Amniotic stem cell (primary cell): ENCODE measurements at regions not wholly inside any gene's neighbourhood (a gene's known extent, or its start where the extent isn't known, plus 50 kb on each side); places are given as distances from the start of the nearest gene placed in this dataset.
"Not testable (repeated sequence)": the region's sequence is repeated elsewhere in the genome, so short reads cannot be mapped to it uniquely, and the experiment has no call there.

Source experiments
- DNase-seq: peaks from one replicate; lab custom pipeline; 2025; lab: John Stamatoyannopoulos, UW

DNA sequence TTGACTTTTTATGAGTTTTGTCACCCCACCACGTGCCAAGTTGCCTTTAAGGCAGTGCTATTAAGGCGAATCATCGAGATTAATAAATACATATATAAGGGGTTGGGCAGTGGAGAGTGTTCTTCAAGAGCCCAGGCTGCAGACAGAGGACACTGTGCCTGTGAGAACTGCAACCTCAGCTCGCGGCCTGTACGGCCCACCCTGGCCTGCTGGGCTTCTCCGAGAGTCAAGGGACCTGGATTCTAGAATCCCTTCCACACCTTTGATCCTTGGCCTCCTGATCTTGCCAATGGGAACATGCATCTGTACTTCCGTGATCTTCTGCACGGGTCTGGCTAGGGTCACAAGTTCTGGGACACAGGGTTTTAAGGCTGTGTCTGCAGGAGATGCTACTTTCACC is 54.5 kb downstream of the IRX5 start:
- no peak for DNase-seq

DNA sequence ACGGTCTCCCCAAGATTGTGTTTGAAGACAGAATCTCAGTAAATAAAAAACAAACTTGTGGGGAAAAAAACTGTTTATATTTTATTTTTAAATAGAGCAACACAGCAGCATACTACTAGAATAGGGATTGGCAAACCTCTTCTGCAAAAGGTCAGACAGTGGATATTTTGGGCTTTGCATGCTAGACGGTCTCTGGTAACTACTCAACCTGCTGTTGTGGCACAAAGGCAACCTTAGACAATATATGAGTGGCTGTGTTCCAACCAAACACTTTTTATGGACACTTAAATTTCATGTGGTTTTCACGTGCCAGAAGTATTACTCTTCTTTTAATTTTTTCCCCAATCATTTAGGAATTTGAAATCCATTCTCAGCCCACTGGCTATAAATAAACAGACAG is 55.0 kb downstream of the IRX5 start:
- no peak for DNase-seq

DNA sequence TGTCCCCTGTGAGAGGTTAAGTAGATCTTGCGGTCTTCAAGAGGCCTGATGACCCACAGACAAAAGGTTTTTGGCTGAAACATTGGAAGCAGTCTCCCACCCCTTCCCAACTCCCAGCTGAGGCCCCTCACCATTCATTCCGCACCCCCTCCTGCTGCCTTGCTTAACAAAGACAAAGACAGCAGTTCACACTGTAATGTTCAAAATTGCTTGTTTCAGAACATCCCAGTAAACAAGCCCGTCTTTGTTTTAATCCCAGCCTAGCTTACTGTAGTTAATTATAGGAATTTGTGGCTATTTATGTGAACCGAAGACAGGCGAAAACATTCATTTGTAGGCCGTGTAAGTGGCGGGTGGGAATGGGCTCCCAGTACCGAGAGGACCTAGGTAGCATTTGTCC is 55.7 kb downstream of the IRX5 start:
- no peak for DNase-seq

DNA sequence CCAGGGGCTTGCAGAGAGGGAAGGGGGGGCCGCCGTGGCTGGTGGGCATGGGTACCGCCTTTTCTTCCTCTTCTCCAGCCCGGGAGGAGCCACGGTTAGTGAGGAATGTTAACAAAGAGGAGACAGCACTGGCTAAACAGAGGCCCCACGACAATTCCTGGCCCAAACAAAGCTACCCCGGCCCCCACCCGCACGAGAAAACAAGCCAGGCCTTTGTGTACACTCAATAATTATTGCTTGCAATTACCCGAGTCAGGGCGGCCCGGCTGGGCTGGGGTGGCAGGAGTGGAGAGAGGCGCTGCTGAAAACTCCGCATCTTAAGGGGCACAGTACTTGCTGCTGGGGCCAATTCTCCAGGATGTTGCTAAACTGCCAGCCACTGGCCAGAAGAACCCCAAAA is 56.4 kb downstream of the IRX5 start:
- DNase-seq, result no peak

DNA sequence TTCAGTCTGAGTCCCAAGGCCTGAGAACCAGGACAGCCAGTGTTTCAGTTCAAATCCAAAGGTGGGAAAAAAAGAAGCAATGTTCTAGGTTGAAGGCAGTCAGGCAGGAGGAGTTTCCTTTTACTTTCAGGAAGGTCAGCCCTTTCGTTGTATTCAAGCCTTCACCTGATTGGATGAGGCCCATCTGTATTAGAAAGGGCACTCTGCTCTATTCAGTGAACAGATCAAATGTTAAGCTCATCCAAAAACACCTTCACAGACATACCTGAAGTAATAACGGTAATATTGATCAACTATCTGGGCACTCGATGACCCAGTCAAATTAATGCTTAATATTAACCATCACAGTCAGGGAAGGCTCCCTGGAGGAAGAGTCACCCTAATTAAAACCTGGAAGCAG is 60.9 kb downstream of the IRX5 start:
- no peak for DNase-seq

DNA sequence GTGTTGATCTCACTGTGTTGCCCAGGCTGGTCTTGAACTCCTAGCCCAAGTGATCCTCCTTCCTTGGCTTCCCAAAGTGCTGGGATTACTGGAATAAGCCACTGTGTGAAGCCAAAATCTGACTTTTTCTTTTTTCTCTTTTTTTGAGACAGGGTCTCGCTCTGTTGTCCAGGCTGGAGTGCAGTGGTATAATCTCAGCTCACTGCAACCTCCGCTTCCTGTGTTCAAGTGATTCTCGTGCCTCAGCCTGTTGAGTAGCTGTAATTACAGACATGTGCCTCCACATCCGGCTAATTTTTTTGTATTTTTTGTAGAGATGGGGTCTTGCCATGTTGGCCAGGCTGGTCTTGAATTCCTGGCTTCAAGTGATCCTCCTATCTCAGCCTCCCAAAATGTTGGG is 61.3 kb downstream of the IRX5 start:
- not testable (repeated sequence) for DNase-seq

DNA sequence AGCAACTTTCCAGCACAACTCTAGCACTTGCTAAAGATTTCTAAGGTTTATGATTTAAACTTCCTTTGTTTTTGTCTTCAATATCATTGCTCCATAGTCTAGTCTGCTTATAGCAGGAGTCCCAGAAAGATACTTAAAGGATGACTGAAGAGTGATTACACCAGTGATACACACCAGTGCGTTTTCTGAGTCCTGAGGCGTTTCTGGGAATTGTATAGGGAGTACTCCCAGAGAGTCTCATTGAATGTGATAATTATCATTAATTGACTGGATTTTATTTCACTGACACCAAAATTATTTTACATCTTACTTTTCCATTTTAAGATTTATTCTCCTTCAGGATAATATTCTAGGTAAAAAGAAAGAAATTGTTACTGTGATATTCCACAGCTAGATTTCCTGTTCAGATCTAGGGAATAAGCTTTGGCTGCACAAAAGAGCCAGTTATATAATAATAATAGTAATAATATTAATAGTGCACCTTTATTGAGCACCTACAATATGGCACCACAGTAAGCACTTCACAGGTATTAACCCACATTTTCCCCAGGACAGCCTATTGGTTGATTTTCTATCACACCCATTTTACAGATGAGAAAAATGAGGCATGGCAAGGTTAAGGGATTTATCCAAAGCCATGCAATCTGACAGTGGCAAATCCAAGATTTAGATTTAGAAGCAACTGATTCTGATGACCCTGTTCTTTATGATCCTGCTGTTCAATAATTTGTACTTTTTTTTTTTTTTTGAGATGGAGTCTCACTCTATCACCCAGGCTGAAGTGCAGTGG is 62.6 kb downstream of the IRX5 start:
- no peak for DNase-seq

DNA sequence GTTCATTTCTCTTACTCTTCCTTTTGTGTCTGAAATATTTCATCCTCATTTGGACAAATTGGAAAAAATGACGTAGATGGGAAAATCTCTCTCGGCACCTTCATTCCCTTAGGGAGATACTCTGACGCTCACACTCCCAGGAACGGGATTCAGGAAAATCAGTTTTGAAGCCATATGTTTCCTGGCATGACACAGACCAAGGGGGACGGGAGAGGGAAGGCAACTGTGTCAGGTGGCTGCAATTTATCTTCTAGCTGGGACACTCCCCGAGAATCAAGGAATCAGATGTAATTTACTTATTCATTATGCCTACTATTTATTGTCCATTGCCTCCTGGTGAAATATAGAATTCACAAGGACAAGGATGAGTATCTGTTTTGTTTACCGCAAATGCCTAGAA is 65.5 kb downstream of the IRX5 start:
- no peak for DNase-seq

DNA sequence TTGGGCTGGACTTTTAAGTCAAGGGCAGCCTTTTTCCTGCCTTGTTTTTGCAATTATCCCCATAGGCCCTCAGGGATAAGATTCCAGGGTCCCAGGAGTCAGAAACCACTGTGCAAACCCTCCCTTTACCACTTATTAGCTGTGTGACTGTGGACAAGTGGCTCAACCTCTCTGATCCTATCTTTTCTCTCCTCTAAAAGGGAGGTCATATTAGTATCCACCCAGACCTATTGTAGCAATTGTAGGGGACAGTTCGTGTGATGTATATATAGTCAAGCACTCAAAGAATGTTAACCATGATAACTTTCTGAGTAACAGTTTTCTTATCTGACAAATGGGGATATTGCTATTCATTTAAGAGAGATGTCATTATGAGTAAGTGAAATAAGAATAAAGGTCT is 68.2 kb downstream of the IRX5 start:
- no peak for DNase-seq

DNA sequence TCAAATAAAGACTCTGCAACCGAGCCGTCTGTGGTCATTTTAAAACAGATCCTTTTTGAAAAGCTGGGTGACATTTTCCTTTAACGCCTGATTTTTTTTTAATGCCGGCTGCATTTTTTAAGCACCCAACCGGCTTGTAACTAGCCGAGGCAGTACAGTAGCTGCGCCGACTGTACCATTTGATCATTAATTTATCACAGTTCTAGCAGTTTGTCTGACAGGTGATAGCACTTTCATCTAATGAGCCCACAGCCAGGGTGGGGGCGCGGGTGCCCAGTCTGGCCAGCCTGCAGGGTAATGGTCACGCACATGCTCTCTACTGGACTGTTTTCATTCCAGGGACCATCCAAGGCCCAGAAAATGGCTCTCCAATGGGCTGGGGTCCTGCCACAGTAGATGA is 68.8 kb downstream of the IRX5 start:
- DNase-seq, result no peak

DNA sequence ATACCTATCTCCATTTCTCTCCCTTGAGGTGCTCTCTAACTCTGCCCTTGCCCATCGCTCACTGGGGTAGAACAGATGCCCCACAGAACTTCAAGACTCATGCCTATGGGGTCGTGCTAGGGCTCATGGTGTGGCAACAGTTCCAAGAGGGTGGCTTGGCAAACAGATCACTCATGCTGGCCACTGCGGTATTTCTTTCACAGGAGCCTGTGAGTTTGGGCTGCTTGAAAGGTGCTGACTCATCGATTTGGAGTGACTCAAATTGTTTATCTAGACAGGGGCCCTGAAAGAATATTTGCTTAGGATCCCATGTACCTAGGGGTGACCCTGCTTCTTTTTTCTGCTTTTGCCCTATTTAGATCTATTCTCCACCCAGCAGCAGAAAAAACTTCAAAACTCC is 69.9 kb downstream of the IRX5 start:
- DNase-seq, result no peak

DNA sequence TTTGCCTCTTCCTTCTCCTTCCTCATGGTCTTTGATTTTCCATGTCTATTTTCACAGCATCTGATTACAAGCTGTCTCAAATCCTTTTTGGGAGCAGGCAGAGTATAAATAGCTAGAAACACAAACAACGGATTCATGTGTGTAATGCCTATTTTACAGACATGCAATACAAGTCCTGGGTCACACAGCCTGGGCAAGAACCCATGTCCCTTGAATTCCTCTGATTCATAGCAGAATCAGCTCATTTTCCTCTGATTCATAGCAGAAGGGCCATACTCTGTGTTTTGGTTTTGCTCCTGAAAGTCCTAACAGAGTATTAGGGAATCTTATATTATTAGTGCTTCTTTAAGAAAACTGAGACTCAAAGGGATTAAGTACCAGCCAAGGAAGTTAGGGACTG is 71.3 kb downstream of the IRX5 start:
- no peak for DNase-seq

DNA sequence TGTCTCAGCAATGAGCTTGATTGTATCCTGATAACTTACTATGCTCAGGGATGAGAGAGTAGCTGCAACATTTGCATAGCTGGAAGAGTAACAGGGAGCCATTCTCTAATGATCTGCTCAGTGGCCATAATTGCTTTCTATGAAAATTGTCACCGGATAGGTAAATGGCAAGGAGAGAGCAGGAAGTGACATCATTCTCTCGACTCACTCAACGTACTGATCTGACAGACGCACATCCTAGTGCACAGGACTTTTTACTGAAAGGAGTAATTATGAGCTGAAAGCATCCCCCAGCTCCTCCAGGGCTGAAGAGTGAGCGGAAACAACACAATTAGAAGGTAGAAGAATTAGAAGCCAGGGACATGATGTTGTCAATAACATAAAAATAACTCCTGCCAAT is 71.8 kb downstream of the IRX5 start:
- no peak for DNase-seq

DNA sequence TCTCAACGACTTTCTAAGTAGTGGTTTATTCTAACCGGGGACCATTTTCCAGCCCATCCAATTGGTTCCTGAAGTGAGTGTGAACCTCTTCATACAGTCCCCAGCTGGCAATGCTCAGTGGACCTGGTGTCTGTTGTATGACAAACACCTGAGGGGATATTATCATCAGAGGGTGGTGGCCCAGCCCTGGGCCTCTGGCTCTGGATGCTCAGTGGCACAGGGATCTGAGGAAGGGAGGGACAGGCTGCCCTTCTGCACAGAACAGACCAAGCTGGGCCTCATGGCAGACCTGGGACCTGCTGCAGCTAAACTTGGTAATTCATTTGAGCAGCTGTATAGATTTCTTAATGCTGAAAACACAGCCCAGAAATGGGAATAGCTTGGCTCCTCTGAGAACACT is 72.6 kb downstream of the IRX5 start:
- DNase-seq, result no peak

DNA sequence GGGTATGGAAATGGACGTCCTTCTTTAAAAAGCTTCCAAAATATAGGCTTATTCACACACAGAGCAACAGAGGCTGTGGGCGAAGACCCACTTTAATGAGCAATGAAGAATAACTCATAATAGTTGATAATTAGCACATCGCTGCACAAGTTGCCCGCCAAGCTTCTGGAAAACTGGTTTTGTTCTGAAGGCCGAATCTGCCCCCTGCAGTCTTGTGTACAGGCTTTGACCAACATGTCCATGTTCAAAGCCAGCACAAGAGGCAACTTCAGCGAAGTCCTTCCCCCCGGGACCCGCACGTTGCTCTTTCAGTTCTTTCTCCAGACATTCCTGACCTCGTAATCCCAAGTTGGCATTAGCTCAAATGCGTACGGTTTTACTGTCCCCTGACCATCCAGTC is 73.3 kb downstream of the IRX5 start:
- DNase-seq, result no peak

DNA sequence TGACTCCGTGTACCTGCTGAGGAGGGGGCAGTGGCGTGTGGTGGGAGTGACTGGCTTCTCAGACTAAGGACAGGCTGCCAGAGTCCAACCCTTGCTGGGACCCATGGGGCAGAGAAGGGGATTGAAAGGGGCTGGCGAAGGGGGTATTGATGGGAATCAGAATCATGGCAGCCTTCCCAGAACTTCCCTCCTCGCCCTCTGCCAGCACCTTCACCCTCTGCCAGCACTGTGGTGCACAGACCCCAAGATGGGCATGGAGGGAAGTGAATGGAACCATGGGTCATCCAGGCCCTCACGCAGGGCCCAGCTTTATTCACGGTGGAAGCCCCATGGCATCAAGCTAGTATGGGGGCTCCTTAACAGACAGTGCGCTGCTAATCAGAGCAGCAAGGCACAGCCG is 76.8 kb downstream of the IRX5 start:
- no peak for DNase-seq

DNA sequence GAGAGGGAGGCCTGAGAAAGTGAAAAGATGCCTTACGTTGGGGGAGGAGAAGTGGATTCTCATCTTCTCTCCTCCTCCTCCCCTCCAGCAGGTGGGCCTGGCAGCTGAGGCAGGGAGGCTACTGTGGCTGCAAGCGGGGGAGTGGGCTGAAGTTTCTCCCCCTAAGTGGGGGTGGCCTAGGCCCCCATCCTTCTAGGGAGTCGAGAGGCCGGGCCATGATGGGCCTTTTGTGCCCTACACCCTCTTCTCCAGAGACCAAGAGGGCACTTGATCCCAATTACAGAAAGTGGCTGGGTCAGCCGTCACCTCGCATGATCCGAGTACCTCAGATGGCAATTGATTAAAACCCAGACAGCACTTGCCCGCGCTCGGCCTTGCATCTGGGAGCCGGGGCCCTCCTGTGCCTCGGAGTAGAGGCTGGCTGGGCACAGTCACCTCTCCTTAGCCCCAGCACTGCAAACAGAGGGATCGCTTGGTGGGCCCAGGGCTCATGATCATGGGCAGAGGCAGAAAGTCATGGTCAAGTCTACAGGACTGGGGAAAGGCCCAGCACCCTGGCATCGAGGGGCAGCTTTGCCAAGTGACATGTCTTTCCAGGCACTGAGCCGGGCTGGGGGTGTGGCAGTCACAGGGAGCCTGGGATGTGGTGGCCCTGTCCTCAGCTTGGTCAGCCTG is 78.3 kb downstream of the IRX5 start:
- DNase-seq, result no peak

DNA sequence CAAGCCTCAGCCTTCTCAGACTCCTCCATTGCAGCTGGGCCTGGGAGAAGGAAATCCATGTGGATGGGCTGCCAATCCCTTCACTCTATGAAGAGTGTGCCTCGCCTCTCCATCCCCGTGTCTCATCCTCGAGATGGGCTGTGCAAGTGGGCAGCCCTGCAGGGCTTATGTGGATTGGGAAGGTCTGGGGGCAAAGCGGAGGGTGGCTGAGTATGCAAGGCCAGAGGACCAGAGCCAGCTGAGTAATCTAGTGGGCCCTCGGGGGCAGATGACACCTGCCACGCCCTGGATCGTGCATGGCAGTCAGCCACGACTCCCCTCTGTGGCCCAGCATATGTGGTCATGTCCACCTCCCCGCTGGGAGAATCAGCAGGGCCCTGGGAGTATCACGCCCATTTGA is 78.9 kb downstream of the IRX5 start:
- DNase-seq, result no peak

DNA sequence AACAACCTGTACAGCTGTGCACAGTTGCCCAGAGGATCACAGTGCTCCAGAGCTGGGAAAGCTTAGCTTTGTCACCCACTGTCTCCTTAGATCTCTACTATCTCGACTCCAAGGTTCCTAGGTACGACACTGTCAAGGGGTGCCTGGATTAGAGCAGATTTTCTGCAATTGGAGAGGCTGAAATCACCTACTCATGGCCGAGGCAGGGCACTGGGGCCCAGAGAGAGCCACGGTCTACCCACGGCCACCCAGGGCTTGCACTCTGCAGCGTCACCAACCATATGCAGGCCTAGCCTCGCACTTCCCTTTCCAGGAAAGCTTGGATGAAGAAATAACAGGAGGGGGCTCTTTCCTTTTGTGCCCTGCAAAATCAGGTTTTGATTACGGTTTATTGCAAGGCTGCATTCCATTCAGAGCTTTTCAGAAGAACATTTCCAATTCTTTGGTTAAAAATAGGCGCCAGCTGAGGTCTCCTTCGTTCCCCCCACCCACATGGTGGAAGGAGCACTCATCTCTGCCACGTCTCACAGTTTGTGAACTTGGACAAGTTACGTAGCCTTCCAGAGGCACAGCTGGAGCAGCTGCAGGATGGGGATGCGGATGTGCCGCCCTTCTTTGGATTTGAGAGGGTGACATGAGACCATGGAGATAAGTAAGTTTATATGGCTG is 80.0 kb downstream of the IRX5 start:
- no peak for DNase-seq

DNA sequence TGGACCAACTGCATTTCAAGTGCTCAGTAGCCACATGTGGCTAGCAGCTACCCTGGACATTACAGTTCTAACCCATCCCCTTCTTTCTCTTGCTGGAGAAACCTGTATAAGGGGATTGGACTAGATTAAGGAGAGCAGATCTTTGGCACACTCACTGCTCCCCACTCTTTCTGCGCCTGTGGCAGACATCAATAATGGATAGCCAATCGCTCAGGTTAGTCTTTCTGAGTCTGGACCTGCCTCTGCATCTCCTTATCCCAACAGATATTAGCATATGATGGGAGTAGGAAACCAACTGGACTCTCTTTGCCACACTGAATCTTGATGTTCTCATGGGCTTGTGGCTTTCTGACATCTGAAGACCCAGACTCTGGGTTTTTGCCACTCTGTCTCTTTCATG is 81.7 kb downstream of the IRX5 start:
- DNase-seq, result no peak

DNA sequence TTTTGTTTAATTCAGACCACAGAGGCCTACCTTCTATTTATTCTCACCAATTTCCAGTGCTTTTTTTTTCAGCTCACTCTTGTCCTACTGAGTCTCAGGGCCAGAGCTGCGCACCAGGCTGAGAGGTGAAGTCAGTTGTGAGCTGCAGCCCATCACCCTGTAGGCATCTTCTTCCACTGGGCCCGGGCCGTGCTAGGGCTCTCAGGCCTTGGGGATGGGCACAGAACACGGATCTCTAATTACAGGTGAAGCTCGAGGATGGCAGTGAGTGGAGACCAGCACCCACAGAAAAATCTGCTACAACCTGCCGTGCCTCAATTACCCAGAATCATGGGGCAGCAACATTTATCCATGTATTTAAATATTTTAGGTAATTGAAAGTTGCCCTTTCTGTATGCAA is 82.1 kb downstream of the IRX5 start:
- no peak for DNase-seq

DNA sequence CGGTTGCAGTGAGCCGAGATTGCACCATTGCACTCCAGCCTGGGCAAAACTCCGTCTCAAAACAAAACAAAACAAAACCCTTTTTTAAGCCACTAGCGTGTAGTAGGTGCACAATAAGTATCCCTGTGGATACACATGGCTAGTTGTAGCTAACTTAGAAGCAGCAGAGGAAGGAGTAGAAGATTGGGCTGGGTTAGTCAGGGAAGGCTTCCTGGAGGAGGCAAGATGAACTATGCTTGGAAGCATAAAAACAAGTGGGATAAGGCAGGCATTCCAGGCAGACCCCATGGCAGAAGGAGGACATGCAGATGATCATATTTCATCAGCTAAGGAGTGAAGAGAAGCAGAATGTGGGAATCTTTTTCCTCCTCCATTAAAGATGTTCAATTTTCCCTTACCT is 83.4 kb downstream of the IRX5 start:
- no peak for DNase-seq

DNA sequence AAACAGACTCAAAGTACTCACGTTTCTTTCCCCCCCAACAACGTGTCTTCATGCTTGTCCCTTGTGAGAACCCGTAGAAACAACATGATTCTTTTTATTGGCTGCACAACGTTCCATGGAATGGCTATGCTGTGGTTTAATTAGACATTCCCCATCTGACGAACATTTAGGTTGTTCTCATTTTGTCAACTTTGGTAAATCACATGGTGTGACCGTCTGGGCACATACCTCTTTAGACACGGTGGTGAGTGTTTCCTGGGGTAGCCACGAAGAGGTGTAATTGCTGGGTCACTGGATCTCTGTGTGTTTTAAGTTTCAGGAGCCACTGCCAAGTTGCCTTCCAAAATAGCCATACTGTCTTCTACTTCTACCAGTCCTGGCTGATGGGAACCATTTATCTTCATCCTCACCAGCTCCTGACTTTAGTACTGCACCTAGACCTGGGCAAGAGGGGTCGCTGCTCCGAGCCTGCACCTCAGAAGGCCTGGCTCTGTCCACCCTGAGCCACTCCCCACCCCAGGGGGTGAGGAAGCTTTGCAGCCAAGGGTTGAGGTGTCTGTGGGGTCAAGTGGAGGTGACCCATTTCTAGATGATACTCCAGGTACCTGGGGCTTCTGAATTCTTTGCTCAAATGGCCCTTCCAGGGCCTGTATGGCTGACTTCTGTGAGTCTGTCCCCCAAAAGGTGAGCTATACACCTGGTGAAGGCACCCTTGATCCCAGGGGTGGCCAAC is 84.7 kb downstream of the IRX5 start:
- no peak for DNase-seq
